A549 (cell line): ENCODE measurements at regions not wholly inside any gene's neighbourhood (a gene's known extent, or its start where the extent isn't known, plus 50 kb on each side); places are given as distances from the start of the nearest gene placed in this dataset.

Experiments
- ATAC-seq, 2 experiments: fragments of 200-7000 bp in 1 of 2; fragments of >200 bp in 1 of 2; cut with Nextera tagmentation in 1 of 2; cut with Tn5 transposase in 1 of 2; 3 replicates each; pipeline versions ENCODE4 v1.8.0 to v1.9.1; 2018 to 2020; ENCODE audit warnings: mild to moderate bottlenecking in 1 of 2, moderate library complexity in 1 of 2
- CTCF ChIA-PET: fragments of 300-600 bp; sonication (Branson Sonifier 250); formaldehyde crosslinking; extraction: SDS; loops from one replicate; lab custom pipeline; 2021; ENCODE audit warnings: antibody characterized with exemption, inconsistent platforms; lab: Yijun Ruan, JAX
- POLR2A ChIA-PET: fragments of 350-600 bp; formaldehyde crosslinking; extraction: SDS; loops from one replicate; lab custom pipeline; 2021; ENCODE audit warnings: antibody characterized with exemption, inconsistent platforms; lab: Yijun Ruan, JAX
- DNase-seq, 2 experiments: peaks; one replicate each; pipeline versions ENCODE4 v3.0.0 to v3.0.0-alpha.2; 2011 to 2016; ENCODE audit warnings: low read depth in 1 of 2, low spot score in 1 of 2
- FAIRE-seq: peaks from 2 replicates; lab custom pipeline; 2011; peaks lifted over from hg19 to GRCh38; lab: Jason Lieb, UNC
- H3K27ac ChIP-seq, 2 experiments: fragments of >200 bp; sonication (Bioruptor Twin); formaldehyde crosslinking; 3 replicates each; pipeline ENCODE4 v1.5.1; 2016 to 2017
- H3K4me1 ChIP-seq: fragments of >200 bp; sonication (Bioruptor Twin); formaldehyde crosslinking; 3 replicates; pipeline ENCODE4 v1.6.1; 2016
- H3K4me2 ChIP-seq: fragments of >200 bp; sonication (Bioruptor Twin); formaldehyde crosslinking; 3 replicates; pipeline ENCODE4 v1.6.1; 2016
- H3K4me3 ChIP-seq: fragments of >200 bp; sonication (Bioruptor Twin); formaldehyde crosslinking; 3 replicates; pipeline ENCODE4 v1.5.1; 2016
- H3K9me3 ChIP-seq: fragments of >200 bp; sonication (Bioruptor Twin); formaldehyde crosslinking; 3 replicates; pipeline ENCODE4 v1.6.1; 2016
- ATOH8 ChIP-seq: fragments of 250-450 bp; sonication (Bioruptor Pico); IDR thresholded peaks from 2 replicates; pipeline ENCODE4 v1.5.0; 2020; ENCODE audit warnings: low read depth, mild to moderate bottlenecking, moderate library complexity
- BCL3 ChIP-seq: fragments of >200 bp; sonication (Bioruptor Twin); formaldehyde crosslinking; IDR thresholded peaks from 3 replicates; pipeline ENCODE4 v1.6.1; 2016
- CBX8 ChIP-seq: fragments of 200-600 bp; sonication (generic); IDR thresholded peaks from 2 replicates; pipeline ENCODE4 v1.6.1; 2016
- CEBPB ChIP-seq, 2 experiments: fragments of >200 bp in 1 of 2; sonication (Bioruptor Twin) in 1 of 2; formaldehyde crosslinking in 1 of 2; IDR thresholded peaks; 2 replicates each; pipeline ENCODE4 v1.6.1; 2012 to 2016
- CHD4 ChIP-seq: fragments of 200-600 bp; sonication (generic); IDR thresholded peaks from 2 replicates; pipeline ENCODE4 v1.6.1; 2016; ENCODE audit warnings: antibody characterized with exemption, mild to moderate bottlenecking, borderline replicate concordance
- CTCF ChIP-seq: fragments of >200 bp; sonication (Bioruptor Twin); formaldehyde crosslinking; IDR thresholded peaks from 3 replicates; pipeline ENCODE4 v1.5.1; 2016
- E2F6 ChIP-seq: IDR thresholded peaks from 2 replicates; pipeline ENCODE4 v1.6.1; 2012; ENCODE audit warnings: low read depth, borderline replicate concordance
- EHMT2 ChIP-seq: fragments of 200-600 bp; sonication (generic); IDR thresholded peaks from 2 replicates; pipeline ENCODE4 v1.6.1; 2016; ENCODE audit warnings: antibody characterized with exemption, low read depth, mild to moderate bottlenecking, moderate library complexity
- EP300 ChIP-seq, 2 experiments: fragments of >200 bp; sonication (Bioruptor Twin); formaldehyde crosslinking; IDR thresholded peaks; 2 replicates in 1 of 2; 3 replicates in 1 of 2; pipeline ENCODE4 v1.6.1; 2016 to 2017
- FOSB ChIP-seq: fragments of 250-450 bp; sonication (Bioruptor Pico); IDR thresholded peaks from 2 replicates; pipeline ENCODE4 v1.5.0; 2020; ENCODE audit warnings: mild to moderate bottlenecking, moderate library complexity
- FOXS1 ChIP-seq: fragments of 250-450 bp; sonication (Bioruptor Pico); IDR thresholded peaks from 2 replicates; pipeline ENCODE4 v1.5.0; 2020; ENCODE audit warnings: mild to moderate bottlenecking, moderate library complexity
- HDAC2 ChIP-seq: fragments of 200-600 bp; sonication (generic); IDR thresholded peaks from 2 replicates; pipeline ENCODE4 v1.6.1; 2016
- HOXB13 ChIP-seq: fragments of 250-450 bp; sonication (Bioruptor Pico); IDR thresholded peaks from 2 replicates; pipeline ENCODE4 v1.5.0; 2020; ENCODE audit warnings: low read depth, mild to moderate bottlenecking, moderate library complexity
- HOXB5 ChIP-seq: fragments of 250-450 bp; sonication (Bioruptor Pico); IDR thresholded peaks from 2 replicates; pipeline ENCODE4 v1.5.0; 2020; ENCODE audit warnings: mild to moderate bottlenecking, moderate library complexity
- JUN ChIP-seq, 2 experiments: fragments of >200 bp; sonication (Bioruptor Twin); formaldehyde crosslinking; IDR thresholded peaks; 2 replicates in 1 of 2; 3 replicates in 1 of 2; pipeline ENCODE4 v1.6.1; 2016 to 2017
- JUNB ChIP-seq: fragments of >200 bp; sonication (Bioruptor Twin); formaldehyde crosslinking; IDR thresholded peaks from 2 replicates; pipeline ENCODE4 v1.6.1; 2016
- KDM5A ChIP-seq: fragments of 200-600 bp; sonication (generic); IDR thresholded peaks from 2 replicates; pipeline ENCODE4 v1.6.1; 2016; ENCODE audit warnings: antibody characterized with exemption, mild to moderate bottlenecking
- MAFK ChIP-seq: fragments of 450-650 bp; IDR thresholded peaks from 2 replicates; pipeline ENCODE4 v1.6.1; 2014; ENCODE audit not compliant: partially characterized antibody
- MAZ ChIP-seq: fragments of 150-350 bp; IDR thresholded peaks from 2 replicates; pipeline ENCODE4 v1.6.1; 2014; ENCODE audit warnings: antibody characterized with exemption, low read depth, low read length, borderline replicate concordance
- MYC ChIP-seq: IDR thresholded peaks from 2 replicates; pipeline ENCODE4 v1.6.1; 2012; ENCODE audit warnings: mild to moderate bottlenecking, inconsistent platforms, low read length, improper control_type of control experiment, borderline replicate concordance
- NFE2L2 ChIP-seq: fragments of 150-350 bp; conservative IDR thresholded peaks from 2 replicates; pipeline ENCODE4 v1.6.1; 2014; ENCODE audit warnings: low read length
- NPAS2 ChIP-seq: fragments of 250-450 bp; sonication (Bioruptor Pico); IDR thresholded peaks from 2 replicates; pipeline ENCODE4 v1.8.0; 2022; ENCODE audit warnings: mild to moderate bottlenecking, moderate library complexity, borderline replicate concordance
- NR3C1 ChIP-seq: fragments of >200 bp; sonication (Bioruptor Twin); formaldehyde crosslinking; IDR thresholded peaks from 3 replicates; pipeline ENCODE4 v1.6.1; 2017
- POLR2AphosphoS2 ChIP-seq: conservative IDR thresholded peaks from 2 replicates; pipeline ENCODE4 v1.6.1; 2012; ENCODE audit warnings: low read length, improper control_type of control experiment, inconsistent platforms
- RARB ChIP-seq: fragments of 250-450 bp; sonication (Bioruptor Pico); IDR thresholded peaks from 2 replicates; pipeline ENCODE4 v1.8.0; 2021; ENCODE audit warnings: mild to moderate bottlenecking, moderate library complexity
- RFX5 ChIP-seq: fragments of 450-650 bp; IDR thresholded peaks from 2 replicates; pipeline ENCODE4 v1.7.1; 2014; ENCODE audit warnings: antibody characterized with exemption, mild to moderate bottlenecking, moderate library complexity
- RNF2 ChIP-seq: fragments of 200-600 bp; sonication (generic); IDR thresholded peaks from 2 replicates; pipeline ENCODE4 v1.6.1; 2016; ENCODE audit warnings: low read depth, mild to moderate bottlenecking, antibody characterized with exemption, moderate library complexity, borderline replicate concordance
- TFCP2L1 ChIP-seq: fragments of 250-450 bp; sonication (Bioruptor Pico); IDR thresholded peaks from 2 replicates; pipeline ENCODE4 v1.5.0; 2021; ENCODE audit warnings: mild to moderate bottlenecking
- USF2 ChIP-seq: fragments of 450-650 bp; IDR thresholded peaks from 2 replicates; pipeline ENCODE4 v1.6.1; 2014; ENCODE audit warnings: antibody characterized with exemption
- ZC3H11A ChIP-seq: fragments of 450-650 bp; IDR thresholded peaks from 2 replicates; pipeline ENCODE4 v1.6.1; 2014; ENCODE audit warnings: antibody characterized with exemption, mild to moderate bottlenecking
- ZNF302 ChIP-seq: fragments of 250-450 bp; sonication (Bioruptor Pico); IDR thresholded peaks from 2 replicates; pipeline ENCODE4 v1.9.0; 2021; ENCODE audit warnings: inconsistent platforms, mild to moderate bottlenecking, moderate library complexity
- ZSCAN20 ChIP-seq: fragments of 250-450 bp; sonication (Bioruptor Pico); IDR thresholded peaks from 2 replicates; pipeline ENCODE4 v1.8.0; 2022; ENCODE audit warnings: mild to moderate bottlenecking, moderate library complexity
- WGBS: methylation state at CpG from one replicate; pipeline ENCODE4 v1.1.6; 2017; ENCODE audit errors: missing lambda C conversion rate; 5-methylcytosine and 5-hydroxymethylcytosine counted together

- Histone ChIP-seq H3K4me1 (no peaks in the 10 kb centered on the region), H3K27ac (no peak overlapping the region), H3K4me2 (no peak overlapping the region), H3K9me3 (no peaks in the 10 kb centered on the region), H3K4me3 (no peak overlapping the region)
- DNase-seq = no peak
- FAIRE-seq = no peak
- no peak for ATAC-seq
- no peak for TF ChIP-seq HOXB13 (CRISPR knock-in tag)
- TF ChIP-seq CBX8 = no peak
- TF ChIP-seq FOSB (CRISPR knock-in tag) = no peak
- no peak for TF ChIP-seq NFE2L2
- no peak for TF ChIP-seq ZNF302
- TF ChIP-seq CTCF = no peak
- no peak for TF ChIP-seq ZC3H11A
- no peak for TF ChIP-seq RNF2
- TF ChIP-seq RARB = no peak
- TF ChIP-seq TFCP2L1 (CRISPR knock-in tag) = no peak
- no peak for TF ChIP-seq HOXB5 (CRISPR knock-in tag)
- no peak for TF ChIP-seq HDAC2
- TF ChIP-seq CEBPB (IDR thresholded peaks at IDR 0.05) = no peak
- TF ChIP-seq NR3C1 = no peak
- no peak for TF ChIP-seq KDM5A
- TF ChIP-seq JUNB = no peak
- no peak for TF ChIP-seq POLR2AphosphoS2
- no peak for TF ChIP-seq MAZ
- TF ChIP-seq E2F6 = no peak
- 62% methylated on average over 1 of the region's 1 CpG for WGBS
- CTCF ChIA-PET = no interaction called here
- POLR2A ChIA-PET = no interaction called here
These were observed 1042.0 kb downstream of the DNAJB9 start for GRCh38 chr7:109611656-109612055.

- no peak for ATAC-seq
- H3K4me3 ChIP-seq = no peak overlapping the region
- H3K27ac ChIP-seq = no peak overlapping the region
- no peak for FAIRE-seq
- no peak overlapping the region for H3K4me2 ChIP-seq
- ChIA-PET CTCF (no interaction called here), POLR2A (no interaction called here)
- DNase-seq = no peak
- WGBS = 43% methylated on average over 3 of the region's 3 CpGs
- no peaks in the 10 kb centered on the region for H3K4me1 ChIP-seq
- H3K9me3 ChIP-seq = no peaks in the 10 kb centered on the region
- no peak for TF ChIP-seq ZSCAN20 (CRISPR knock-in tag)
- no peak for TF ChIP-seq CTCF
- TF ChIP-seq FOXS1 (CRISPR knock-in tag) = no peak
- TF ChIP-seq NR3C1 = no peak
- no peak for TF ChIP-seq RNF2
- no peak for TF ChIP-seq RFX5
- TF ChIP-seq E2F6 = no peak
- TF ChIP-seq MYC = no peak
- no peak for TF ChIP-seq BCL3
- TF ChIP-seq ATOH8 = no peak
- no peak for TF ChIP-seq MAFK
- no peak for TF ChIP-seq ZC3H11A
- TF ChIP-seq MAZ = no peak
- no peak for TF ChIP-seq USF2
- TF ChIP-seq EP300 (IDR thresholded peaks at IDR 0.05) = no peak
- TF ChIP-seq NPAS2 (CRISPR knock-in tag) = no peak
- TF ChIP-seq CHD4 = no peak
- no peak for TF ChIP-seq EHMT2
- no peak for TF ChIP-seq JUN (IDR thresholded peaks at IDR 0.05)
These were observed 1046.9 kb downstream of the DNAJB9 start for GRCh38 chr7:109616551-109617069.
